Endothelial cell of umbilical vein (primary cell): ENCODE measurements at regions not wholly inside any gene's neighbourhood (a gene's known extent, or its start where the extent isn't known, plus 50 kb on each side); places are given as distances from the start of the nearest gene placed in this dataset.

Source experiments
- BruUV-seq: library from RNA; stranded (reverse); fragments of 400-500 nt; replicated peaks from 2 replicates; lab custom pipeline; 2021; lab: Mats Ljungman, UMichigan
- CTCF ChIA-PET: fragments of 300-600, 350-600 bp; sonication (Branson Sonifier 250); formaldehyde crosslinking; loops from one replicate; lab custom pipeline; 2021; ENCODE audit warnings: antibody characterized with exemption, inconsistent platforms; lab: Charles Lee
- POLR2A ChIA-PET: fragments of 300-600, 350-600 bp; sonication (Branson Sonifier 250); formaldehyde crosslinking; loops from one replicate; lab custom pipeline; 2021; ENCODE audit warnings: antibody characterized with exemption, inconsistent platforms; lab: Charles Lee
- DNase-seq: peaks from one replicate; pipeline ENCODE4 v3.0.0-alpha.2; 2011; ENCODE audit warnings: low read depth, low spot score
- FAIRE-seq: peaks from 2 replicates; lab custom pipeline; 2011; peaks lifted over from hg19 to GRCh38; lab: Jason Lieb, UNC
- H2AFZ ChIP-seq: 2 replicates; pipeline ENCODE4 v1.6.0; 2012; ENCODE audit warnings: low read depth, low read length, control low read depth, inconsistent platforms
- H3K27ac ChIP-seq: 2 replicates; pipeline ENCODE4 v1.5.1; 2011; ENCODE audit warnings: low read depth, mild to moderate bottlenecking, control low read depth, low read length, moderate library complexity; ENCODE audit not compliant: insufficient read depth
- H3K27me3 ChIP-seq, 2 experiments: 2 replicates each; pipeline versions ENCODE4 v1.6.0 to v1.6.1; 2011; ENCODE audit warnings: low read length in 2 of 2, mixed read lengths in 1 of 2; ENCODE audit not compliant: control insufficient read depth in 2 of 2, insufficient read depth in 2 of 2
- H3K36me3 ChIP-seq, 2 experiments: 2 replicates in 1 of 2; 3 replicates in 1 of 2; pipeline ENCODE4 v1.5.1; 2011; ENCODE audit warnings: low read length in 2 of 2, mild to moderate bottlenecking in 1 of 2, moderate library complexity in 1 of 2; ENCODE audit not compliant: control insufficient read depth in 2 of 2, insufficient read depth in 2 of 2; ENCODE audit errors: extremely low read depth in 1 of 2
- H3K4me1 ChIP-seq: 3 replicates; pipeline ENCODE4 v1.5.1; 2011; ENCODE audit warnings: mild to moderate bottlenecking, low read length; ENCODE audit not compliant: control insufficient read depth, insufficient read depth; ENCODE audit errors: extremely low read depth
- H3K4me2 ChIP-seq: 2 replicates; pipeline ENCODE4 v1.6.1; 2011; ENCODE audit warnings: low read length, control low read depth, mixed read lengths; ENCODE audit not compliant: insufficient read depth
- H3K4me3 ChIP-seq, 3 experiments: fragments of 200-600 bp in 1 of 3; sonication (generic), shearing (Covaris generic) in 1 of 3; replicated peaks in 1 of 3; 2 replicates each; pipeline ENCODE4 v1.5.1; 2011 to 2016; ENCODE audit warnings: control low read depth in 3 of 3, low read length in 3 of 3, mild to moderate bottlenecking in 2 of 3, inconsistent platforms in 1 of 3, low read depth in 1 of 3, moderate library complexity in 1 of 3; ENCODE audit not compliant: insufficient read depth in 1 of 3
- H3K79me2 ChIP-seq: 2 replicates; pipeline ENCODE4 v1.6.0; 2012; ENCODE audit warnings: low read length, inconsistent platforms; ENCODE audit not compliant: control insufficient read depth, insufficient read depth
- H3K9ac ChIP-seq: replicated peaks from 2 replicates; pipeline ENCODE3; 2011; ENCODE audit warnings: low read length, control low read depth; ENCODE audit not compliant: insufficient read depth; ENCODE audit errors: extremely low read depth
- H3K9me1 ChIP-seq: replicated peaks from 3 replicates; pipeline ENCODE4 v1.6.0; 2011; ENCODE audit warnings: mild to moderate bottlenecking, low read length; ENCODE audit not compliant: control insufficient read depth, insufficient read depth; ENCODE audit errors: extremely low read depth
- H3K9me3 ChIP-seq: replicated peaks from 2 replicates; pipeline ENCODE4 v1.5.1; 2012; ENCODE audit warnings: low read length, inconsistent platforms; ENCODE audit not compliant: control insufficient read depth, insufficient read depth
- H4K20me1 ChIP-seq: replicated peaks from 2 replicates; pipeline ENCODE3; 2011; ENCODE audit warnings: mild to moderate bottlenecking, low read length; ENCODE audit not compliant: control insufficient read depth, insufficient read depth; ENCODE audit errors: extremely low read depth
- EZH2 ChIP-seq: IDR thresholded peaks from 2 replicates; pipeline ENCODE4 v1.6.1; 2012; ENCODE audit warnings: borderline replicate concordance, low read depth, mild to moderate bottlenecking, moderate library complexity, low read length, inconsistent platforms; ENCODE audit not compliant: severe bottlenecking
- FOS ChIP-seq: IDR thresholded peaks from 2 replicates; pipeline ENCODE4 v1.6.1; 2011; ENCODE audit warnings: mild to moderate bottlenecking, low read length, moderate library complexity, borderline replicate concordance; ENCODE audit not compliant: insufficient read depth
- GATA2 ChIP-seq: IDR thresholded peaks from 2 replicates; pipeline ENCODE4 v1.7.0; 2011; ENCODE audit warnings: low read depth, mild to moderate bottlenecking, moderate library complexity, mixed read lengths, low read length; ENCODE audit not compliant: insufficient read length, insufficient read depth
- JUN ChIP-seq: IDR thresholded peaks from 2 replicates; pipeline ENCODE4 v1.6.1; 2011; ENCODE audit warnings: borderline replicate concordance, low read depth; ENCODE audit not compliant: insufficient read length, insufficient read depth
- MYC ChIP-seq: IDR thresholded peaks from one replicate; pipeline ENCODE4 v1.6.1; 2011; ENCODE audit warnings: mild to moderate bottlenecking, low read depth, low read length
- POLR2A ChIP-seq: IDR thresholded peaks from 2 replicates; pipeline ENCODE4 v1.6.1; 2012; ENCODE audit warnings: low read depth, mild to moderate bottlenecking, control low read depth, low read length
- POLR2AphosphoS5 ChIP-seq: IDR thresholded peaks from 2 replicates; pipeline ENCODE4 v1.6.1; 2012; ENCODE audit warnings: low read depth, mild to moderate bottlenecking, control low read depth, low read length, moderate library complexity; ENCODE audit not compliant: insufficient read depth
- dilution Hi-C: fragments of 300-500 bp; cut with MboI; formaldehyde crosslinking; loops from one replicate; pipeline ENCODE4 v1.15.0; 2019; ENCODE audit warnings: low sequenced_read_pairs; ENCODE audit not compliant: extremely low pct_ligation_motif_present
- intact Hi-C: fragments of 100-400 bp; cut with micrococcal nuclease; formaldehyde crosslinking; loops from one replicate; pipeline ENCODE4 v1.10.0; 2022
- TF ChIP-seq, protein P1 (sequence below): IDR thresholded peaks from 2 replicates; pipeline ENCODE4 v1.6.1; 2011; ENCODE audit not compliant: insufficient read depth, insufficient read length
- TF ChIP-seq, protein P2 (sequence below), 2 donors: IDR thresholded peaks; 1 replicate in 1 of 2; 2 replicates in 1 of 2; pipeline ENCODE4 v1.5.1; 2011; ENCODE audit warnings: low read length in 2 of 2, mild to moderate bottlenecking in 2 of 2, moderate library complexity in 2 of 2, control low read depth in 1 of 2, inconsistent platforms in 1 of 2, low read depth in 1 of 2; ENCODE audit not compliant: insufficient read depth in 1 of 2; ENCODE audit errors: extremely low read depth in 1 of 2

DNA sequence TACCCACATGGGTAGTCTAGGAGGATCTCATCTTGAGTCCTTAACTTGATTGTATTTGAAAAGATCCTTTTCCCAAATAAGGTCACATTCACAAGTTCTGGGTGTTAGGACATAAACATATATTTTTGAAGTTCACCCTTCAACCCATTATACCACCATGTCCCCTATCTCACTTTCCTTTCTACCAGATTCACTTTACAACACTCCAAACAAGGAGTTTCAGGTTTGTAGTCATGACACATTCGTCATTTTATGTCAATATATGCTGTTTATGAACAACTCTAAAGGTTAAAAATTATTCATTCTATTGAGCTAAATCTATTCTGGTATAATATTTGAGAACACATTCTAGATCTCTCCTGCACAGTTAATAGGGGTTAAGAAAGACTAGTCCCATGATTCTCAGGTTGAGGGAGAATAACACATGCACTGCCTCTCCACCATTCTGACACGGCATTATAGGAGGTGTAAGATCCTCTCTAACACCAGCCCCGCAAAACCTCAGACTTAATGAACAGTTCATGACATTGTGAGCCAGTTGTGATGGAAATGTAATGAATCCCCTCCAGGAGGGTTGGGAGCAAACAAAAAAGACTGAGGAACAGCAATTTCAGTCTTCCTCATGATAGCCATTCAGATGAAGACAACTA, 72.0 kb upstream of the PSMA6 start:
- TF ChIP-seq JUN (no peak), POLR2A (no peak)
- TF ChIP-seq, protein P1, sequence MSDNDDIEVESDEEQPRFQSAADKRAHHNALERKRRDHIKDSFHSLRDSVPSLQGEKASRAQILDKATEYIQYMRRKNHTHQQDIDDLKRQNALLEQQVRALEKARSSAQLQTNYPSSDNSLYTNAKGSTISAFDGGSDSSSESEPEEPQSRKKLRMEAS: no peak
- no peaks in the 10 kb centered on the region for H3K79me2 ChIP-seq
- CTCF ChIA-PET: interaction anchor here (1.5 kb wide), 2 partner anchors 9 to 192 kb away, joined by 3 to 6 read pairs; no protein-coding TSS in a partner anchor

DNA sequence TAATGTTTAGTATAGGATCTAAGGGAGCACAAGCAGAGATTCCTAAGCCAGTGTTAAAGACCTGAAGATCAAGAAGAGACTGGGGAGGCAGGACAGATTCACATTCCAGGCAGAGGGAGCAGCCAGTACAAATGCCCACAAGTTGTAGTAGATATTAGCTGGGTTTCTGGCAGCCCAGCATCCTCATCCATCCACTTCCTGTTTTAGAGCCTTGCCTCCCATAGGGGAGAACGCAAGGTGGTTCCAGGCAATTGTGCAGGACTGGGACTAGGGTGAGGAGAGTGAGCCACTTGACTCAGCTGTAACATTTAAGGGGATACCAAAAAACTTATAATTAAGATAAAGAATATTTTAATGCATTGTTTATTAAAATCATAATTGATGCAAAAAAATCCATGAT, 71.3 kb upstream of the PSMA6 start:
- H3K4me2 ChIP-seq: no peak overlapping the region
- H3K27me3 ChIP-seq: no peaks in the 10 kb centered on the region
- intact Hi-C loops (no loop called here), dilution Hi-C loops (no loop called here)
- no peaks in the 10 kb centered on the region for H3K9me1 ChIP-seq
- no peak overlapping the region for H2AFZ ChIP-seq
- BruUV-seq: no TSS peak
- H3K27ac ChIP-seq: no peak overlapping the region
- POLR2A ChIA-PET: no interaction called here
- H4K20me1 ChIP-seq: no peaks in the 10 kb centered on the region
- peaks cover 3% of the 10 kb centered on the region for H3K4me1 ChIP-seq
- no peaks in the 10 kb centered on the region for H3K9me3 ChIP-seq
- CTCF ChIA-PET: no interaction called here
- H3K79me2 ChIP-seq: no peaks in the 10 kb centered on the region
- H3K4me3 ChIP-seq: no peak overlapping the region
- H3K9ac ChIP-seq: no peak overlapping the region
- TF ChIP-seq EZH2: no peak
- TF ChIP-seq GATA2: no peak
- TF ChIP-seq, protein P1: no peak
- TF ChIP-seq FOS: no peak
- no peak for TF ChIP-seq MYC
- TF ChIP-seq POLR2A: no peak
- TF ChIP-seq POLR2AphosphoS5: no peak
- TF ChIP-seq, protein P2, sequence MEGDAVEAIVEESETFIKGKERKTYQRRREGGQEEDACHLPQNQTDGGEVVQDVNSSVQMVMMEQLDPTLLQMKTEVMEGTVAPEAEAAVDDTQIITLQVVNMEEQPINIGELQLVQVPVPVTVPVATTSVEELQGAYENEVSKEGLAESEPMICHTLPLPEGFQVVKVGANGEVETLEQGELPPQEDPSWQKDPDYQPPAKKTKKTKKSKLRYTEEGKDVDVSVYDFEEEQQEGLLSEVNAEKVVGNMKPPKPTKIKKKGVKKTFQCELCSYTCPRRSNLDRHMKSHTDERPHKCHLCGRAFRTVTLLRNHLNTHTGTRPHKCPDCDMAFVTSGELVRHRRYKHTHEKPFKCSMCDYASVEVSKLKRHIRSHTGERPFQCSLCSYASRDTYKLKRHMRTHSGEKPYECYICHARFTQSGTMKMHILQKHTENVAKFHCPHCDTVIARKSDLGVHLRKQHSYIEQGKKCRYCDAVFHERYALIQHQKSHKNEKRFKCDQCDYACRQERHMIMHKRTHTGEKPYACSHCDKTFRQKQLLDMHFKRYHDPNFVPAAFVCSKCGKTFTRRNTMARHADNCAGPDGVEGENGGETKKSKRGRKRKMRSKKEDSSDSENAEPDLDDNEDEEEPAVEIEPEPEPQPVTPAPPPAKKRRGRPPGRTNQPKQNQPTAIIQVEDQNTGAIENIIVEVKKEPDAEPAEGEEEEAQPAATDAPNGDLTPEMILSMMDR (IDR thresholded peaks at IDR 0.05; ENCODE audit: extremely low read depth in 1 of 2, insufficient read depth in 1 of 2, low read depth in 1 of 2, low read length in 2 of 2): no peak
- no peak for TF ChIP-seq JUN
- DNase-seq: no peak
- FAIRE-seq: no peak
- no peaks in the 10 kb centered on the region for H3K36me3 ChIP-seq

More for the DNA sequence above, 72.0 kb upstream of the PSMA6 start:
- no TSS peak for BruUV-seq
- Histone ChIP-seq H4K20me1 (no peaks in the 10 kb centered on the region), H3K9ac (no peak overlapping the region), H2AFZ (no peak overlapping the region), H3K9me1 (no peaks in the 10 kb centered on the region), H3K27ac (no peak overlapping the region), H3K27me3 (no peaks in the 10 kb centered on the region), H3K9me3 (no peaks in the 10 kb centered on the region), H3K4me3 (no peak overlapping the region), H3K36me3 (no peaks in the 10 kb centered on the region), H3K4me2 (no peak overlapping the region), H3K4me1 (peaks cover 5% of the 10 kb centered on the region)
- POLR2A ChIA-PET: no interaction called here
- no peak for FAIRE-seq
- intact Hi-C loops: no loop called here
- dilution Hi-C loops: no loop called here
- no peak for DNase-seq
